NCI-H2171 treated with DMSO at 0.1 percent for 48 hours (cell line): ENCODE measurements at regions not wholly inside any gene's neighbourhood (a gene's known extent, or its start where the extent isn't known, plus 50 kb on each side); places are given as distances from the start of the nearest gene placed in this dataset.
A peak's percentile ranks its signal among the peaks of the same experiment; 100 is the strongest.
"Not testable (repeated sequence)": the region's sequence is repeated elsewhere in the genome, so short reads cannot be mapped to it uniquely, and the experiment has no call there.

Experiments
- DNase-seq: peaks from one replicate; lab custom pipeline; 2025; lab: John Stamatoyannopoulos, UW

- peak; percentile 24 for DNase-seq
These were observed 116.2 kb downstream of the RND3 start for GRCh38 chr2:150371044-150371818.

- DNase-seq: peak; percentile 79
These were observed 116.9 kb downstream of the RND3 start for GRCh38 chr2:150370561-150370960.

GRCh38 chr2:150369862-150370261 is 117.6 kb downstream of the RND3 start:
- no peak for DNase-seq

GRCh38 chr2:150358468-150358807 is 129.0 kb downstream of the RND3 start:
- DNase-seq: no peak

- no peak for DNase-seq
These were observed 129.5 kb downstream of the RND3 start for GRCh38 chr2:150357770-150358467.

GRCh38 chr2:150355440-150355839 is 132.0 kb downstream of the RND3 start:
- no peak for DNase-seq

GRCh38 chr2:150353376-150353775 is 134.1 kb downstream of the RND3 start:
- DNase-seq: no peak

GRCh38 chr2:150351922-150352321 is 135.5 kb downstream of the RND3 start:
- DNase-seq: peak; percentile 72

GRCh38 chr2:150350500-150350899 is 137.0 kb downstream of the RND3 start:
- no peak for DNase-seq

- DNase-seq: no peak
These were observed 140.7 kb downstream of the RND3 start for GRCh38 chr2:150346806-150347205.

GRCh38 chr2:150341982-150342680 is 145.3 kb downstream of the RND3 start:
- no peak for DNase-seq

- peak; percentile 96 for DNase-seq
These were observed 147.5 kb downstream of the RND3 start for GRCh38 chr2:150339951-150340350.

- DNase-seq: no peak
These were observed 148.2 kb downstream of the RND3 start for GRCh38 chr2:150339282-150339681.

- no peak for DNase-seq
These were observed 151.9 kb downstream of the RND3 start for GRCh38 chr2:150335596-150335995.

GRCh38 chr2:150332383-150332782 is 155.1 kb downstream of the RND3 start:
- DNase-seq: no peak

GRCh38 chr2:150327564-150328489 is 159.6 kb downstream of the RND3 start:
- DNase-seq: no peak

- DNase-seq: no peak
These were observed 161.7 kb downstream of the RND3 start for GRCh38 chr2:150325656-150326314.

GRCh38 chr2:150323071-150323470 is 164.4 kb downstream of the RND3 start:
- not testable (repeated sequence) for DNase-seq

- DNase-seq: peak; percentile 19
These were observed 166.9 kb downstream of the RND3 start for GRCh38 chr2:150320608-150321007.

GRCh38 chr2:150319658-150320555 is 167.6 kb downstream of the RND3 start:
- DNase-seq: no peak
